GM21717 (cell line): ENCODE measurements at regions not wholly inside any gene's neighbourhood (a gene's known extent, or its start where the extent isn't known, plus 50 kb on each side); places are given as distances from the start of the nearest gene placed in this dataset.
"Not testable (repeated sequence)": the region's sequence is repeated elsewhere in the genome, so short reads cannot be mapped to it uniquely, and the experiment has no call there.

Experiments
- ATAC-seq: cut with Tn5 transposase; IDR thresholded peaks from one replicate; pipeline ENCODE4 v1.9.1; 2021; ENCODE audit warnings: mild to moderate bottlenecking, moderate library complexity; ENCODE audit not compliant: unreplicated experiment

DNA sequence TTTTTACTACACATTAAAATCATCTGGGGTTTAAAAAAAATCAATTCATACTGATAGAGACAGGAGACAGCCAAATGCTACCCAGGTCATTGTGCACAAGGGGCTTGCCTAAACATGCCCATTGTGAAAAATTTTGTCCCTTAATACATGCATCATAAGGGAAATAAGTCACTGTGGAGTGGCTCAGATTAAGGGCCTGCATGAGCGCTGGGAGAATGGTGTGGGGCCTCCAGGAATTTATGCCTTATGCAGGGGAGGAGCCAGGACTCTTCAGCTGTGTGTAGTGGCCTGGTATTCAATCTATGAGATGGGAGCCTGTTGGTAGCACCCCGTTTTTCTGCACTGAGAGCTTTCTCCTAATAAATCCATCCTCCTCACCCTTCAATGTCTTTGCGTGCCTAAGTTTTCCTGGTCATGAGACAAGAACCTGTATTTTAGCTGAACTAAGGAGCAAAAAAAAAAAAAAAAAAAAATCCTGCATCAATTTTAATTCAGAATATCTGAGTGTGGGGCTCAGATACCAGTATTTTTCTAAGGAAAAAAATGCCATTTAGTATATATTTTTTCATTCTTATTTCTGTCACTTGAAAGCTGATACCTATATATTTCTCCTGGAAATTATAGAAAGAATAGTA, 997.6 kb upstream of the ATXN8OS start:
- no peak for ATAC-seq

DNA sequence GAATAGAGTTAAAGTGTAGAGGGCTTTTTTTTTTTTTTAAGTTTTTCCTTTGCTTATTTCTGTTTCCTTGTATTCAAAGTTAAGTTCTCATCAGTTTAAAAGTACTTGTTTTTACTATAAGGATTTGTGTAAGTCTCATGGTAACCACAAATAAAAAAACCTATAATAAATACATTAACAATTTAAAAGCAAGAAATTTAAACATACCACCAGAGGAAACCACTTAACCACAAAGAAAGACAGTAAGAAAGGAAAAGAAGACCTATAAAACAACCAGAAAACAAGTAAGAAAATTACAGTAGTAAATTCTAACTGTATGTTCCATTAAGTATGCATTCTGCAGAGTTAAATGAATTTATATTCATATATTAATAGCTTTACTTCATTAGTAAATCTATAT, 999.1 kb upstream of the ATXN8OS start:
- no peak for ATAC-seq

DNA sequence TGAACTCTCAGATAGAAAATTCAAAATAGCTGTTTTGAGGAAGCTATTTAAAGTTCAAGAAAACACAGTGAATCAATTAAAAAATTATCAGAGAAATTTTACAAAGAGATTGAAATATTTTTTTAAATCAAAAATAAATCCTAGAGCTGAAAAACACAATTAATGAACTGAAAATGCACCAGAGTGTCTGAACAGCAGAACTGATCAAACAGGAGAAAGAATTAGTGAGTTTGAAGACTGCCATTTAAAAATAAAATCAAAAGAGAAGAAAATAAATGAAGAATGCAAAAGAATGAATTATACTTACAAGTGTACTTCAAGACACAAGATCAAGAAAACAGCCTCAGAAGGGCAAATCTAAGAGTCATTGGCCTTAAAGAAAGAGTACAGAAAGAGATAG, 1000.2 kb upstream of the ATXN8OS start:
- no peak for ATAC-seq

DNA sequence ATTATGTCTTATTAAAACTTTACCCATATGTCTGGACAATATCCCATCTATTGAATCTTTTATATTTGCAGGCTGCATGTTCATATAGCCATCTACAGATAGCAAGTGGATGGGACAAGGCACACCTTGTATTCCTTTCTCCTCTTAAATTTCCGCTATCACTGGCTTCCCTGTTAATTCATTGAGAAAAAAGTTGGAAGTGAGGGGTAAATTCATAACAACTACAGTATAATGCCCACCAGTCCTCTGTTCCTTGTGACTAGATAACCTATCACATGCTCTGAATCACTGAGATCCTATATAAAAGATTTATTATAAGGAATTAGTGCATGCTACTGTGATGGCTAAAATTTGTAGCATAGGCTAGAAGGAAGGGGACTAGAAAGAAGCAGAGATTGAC, 1005.8 kb upstream of the ATXN8OS start:
- no peak for ATAC-seq

DNA sequence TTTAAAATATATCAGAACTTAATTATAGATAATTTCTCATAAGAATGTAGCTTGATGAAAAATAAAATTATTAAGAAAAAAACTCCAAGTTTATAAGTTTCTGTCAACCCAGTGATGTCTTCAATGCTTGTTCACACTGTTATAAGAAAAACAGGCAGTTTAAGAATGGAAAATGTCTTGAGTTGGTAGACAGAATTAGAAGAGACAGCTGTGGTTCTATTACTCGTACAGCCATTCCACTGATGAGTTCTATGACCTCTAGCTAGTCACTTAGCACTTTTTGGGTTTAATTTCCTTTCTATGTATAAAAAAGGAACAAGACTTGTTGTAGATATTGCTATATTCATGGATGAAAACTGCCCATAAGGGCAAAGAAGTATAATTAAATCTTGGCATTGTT, 1013.1 kb upstream of the ATXN8OS start:
- ATAC-seq = no peak

DNA sequence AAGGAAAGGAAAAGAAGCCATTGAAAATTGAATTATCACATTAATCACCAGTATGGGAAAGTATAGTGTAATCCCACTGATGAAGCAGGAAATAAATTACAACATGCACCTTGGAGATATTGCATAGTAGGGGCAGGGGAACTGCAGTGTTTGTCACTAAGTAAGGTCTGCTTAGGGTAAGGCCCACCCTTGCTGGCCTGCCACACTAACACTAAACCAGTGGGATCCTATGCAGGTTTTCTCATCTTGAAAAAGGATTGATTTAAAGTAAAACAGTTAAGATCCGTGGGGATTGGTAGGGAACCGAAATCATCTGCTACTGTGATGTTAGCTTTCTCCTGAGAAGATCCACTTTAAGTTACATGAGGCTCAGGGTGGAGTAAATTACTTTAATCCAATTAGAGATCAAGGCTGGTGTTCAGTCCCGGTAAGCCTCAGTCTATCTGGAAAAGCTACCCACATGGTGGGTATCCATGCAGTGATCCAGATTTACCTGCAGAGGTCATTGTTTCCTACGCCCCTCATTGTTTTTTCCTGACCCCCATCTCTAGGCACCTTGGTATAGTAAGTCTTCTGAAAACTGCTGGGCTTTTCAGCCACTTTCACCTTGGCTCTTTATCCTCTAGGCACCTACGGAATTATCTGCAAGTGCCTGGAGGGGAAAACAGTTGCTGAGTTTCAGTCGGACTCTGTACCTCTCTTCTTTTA, 1014.9 kb upstream of the ATXN8OS start:
- no peak for ATAC-seq

DNA sequence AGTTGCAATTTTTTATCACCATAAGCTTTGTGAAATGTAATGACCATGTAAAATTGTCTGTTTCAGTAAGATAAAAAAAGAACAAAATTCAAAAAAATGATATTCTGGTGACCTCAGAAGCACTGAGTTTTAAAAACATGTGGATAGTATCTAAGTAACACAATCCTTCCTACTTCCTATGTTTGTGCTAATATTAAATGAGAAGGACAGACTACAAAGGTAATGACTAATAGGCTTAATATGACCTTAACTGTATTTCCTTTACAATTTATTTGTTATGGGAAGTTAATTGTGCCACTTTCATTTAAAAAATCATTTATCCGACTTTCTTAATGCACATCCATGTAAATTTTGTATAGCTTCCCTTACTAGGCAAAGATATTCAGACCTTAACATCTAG, 1030.4 kb upstream of the ATXN8OS start:
- ATAC-seq = no peak

DNA sequence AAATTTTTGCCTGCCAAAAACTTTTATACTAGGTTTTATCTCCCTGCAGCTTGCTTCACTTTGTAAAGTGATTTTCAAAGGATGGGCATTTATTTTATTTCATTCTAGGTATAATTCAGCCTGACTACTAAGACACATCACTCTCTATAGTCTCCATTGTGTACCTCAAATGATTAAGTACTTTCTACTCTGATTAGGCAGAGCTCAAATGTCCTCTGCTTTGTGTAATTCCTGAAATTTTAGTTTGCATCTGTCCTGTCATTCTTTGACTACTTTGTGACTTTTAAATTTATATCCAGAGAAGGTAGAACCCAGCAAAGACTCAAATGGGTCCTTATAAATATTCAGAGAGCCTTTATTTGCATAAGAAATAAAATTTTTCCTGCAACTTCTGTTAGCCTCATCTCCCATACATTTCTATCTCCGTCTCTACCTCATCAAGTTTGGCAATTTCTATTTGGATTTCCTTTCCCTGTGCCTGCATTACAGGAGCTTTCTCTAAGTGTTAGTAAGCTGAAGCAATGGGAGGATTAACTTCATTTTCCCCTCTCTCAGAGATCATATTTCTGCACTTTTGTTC, 1038.0 kb upstream of the ATXN8OS start:
- ATAC-seq = no peak

DNA sequence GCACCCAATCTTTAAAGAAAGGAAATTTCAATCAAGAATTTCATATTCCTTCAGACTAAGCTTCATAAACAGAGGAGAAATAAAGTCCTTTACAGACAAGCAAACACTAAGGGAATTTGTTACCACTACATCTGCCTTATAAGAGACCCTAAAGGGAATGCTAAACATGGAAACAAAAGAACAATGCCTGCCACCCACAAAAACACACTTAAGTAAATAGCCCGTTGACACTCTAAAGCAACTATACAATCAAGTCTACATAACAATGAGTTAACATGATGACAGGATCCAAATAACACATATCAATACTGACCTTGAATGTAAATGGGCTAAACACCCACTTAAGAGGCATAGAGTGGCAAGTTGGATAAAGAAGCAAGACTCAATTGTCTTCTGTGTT, 1056.9 kb upstream of the ATXN8OS start:
- ATAC-seq = no peak

DNA sequence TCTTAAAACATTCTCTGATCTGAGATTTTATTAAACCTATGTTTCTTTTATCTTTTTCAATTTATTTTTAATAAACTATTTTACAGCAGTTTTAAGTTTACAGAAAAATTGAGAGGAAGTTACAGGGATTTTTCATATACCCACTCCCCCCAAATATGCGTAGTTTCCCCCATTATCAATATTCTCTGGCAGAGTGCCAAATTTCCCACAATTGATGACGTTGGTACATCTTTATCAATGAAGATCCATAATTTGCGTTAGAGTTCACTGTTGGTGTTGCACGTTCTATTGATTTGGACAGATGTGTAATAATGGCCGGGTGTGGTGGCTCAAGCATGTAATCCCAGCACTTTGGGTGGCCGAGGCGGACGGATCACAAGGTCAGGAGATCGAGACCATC, 1063.0 kb upstream of the ATXN8OS start:
- ATAC-seq = no peak

DNA sequence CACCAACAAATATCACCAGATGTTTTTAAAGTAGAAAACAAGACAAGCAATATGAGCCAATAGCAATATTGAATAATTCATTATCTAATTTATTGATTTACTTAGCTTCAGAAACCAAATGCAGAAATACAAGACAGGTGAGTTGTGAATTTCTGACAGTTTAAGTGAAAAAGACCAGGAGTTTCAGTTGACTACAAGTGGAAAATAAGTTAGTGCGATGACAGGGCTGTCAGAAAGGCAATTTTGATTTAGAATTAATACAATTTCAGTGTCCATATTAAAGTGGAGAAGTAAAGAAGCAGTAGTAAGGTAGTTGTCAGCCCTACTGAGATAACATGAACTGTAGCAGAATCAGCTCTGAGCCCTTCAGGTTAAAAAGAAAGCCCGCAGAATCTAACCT, 1066.7 kb upstream of the ATXN8OS start:
- ATAC-seq = no peak

DNA sequence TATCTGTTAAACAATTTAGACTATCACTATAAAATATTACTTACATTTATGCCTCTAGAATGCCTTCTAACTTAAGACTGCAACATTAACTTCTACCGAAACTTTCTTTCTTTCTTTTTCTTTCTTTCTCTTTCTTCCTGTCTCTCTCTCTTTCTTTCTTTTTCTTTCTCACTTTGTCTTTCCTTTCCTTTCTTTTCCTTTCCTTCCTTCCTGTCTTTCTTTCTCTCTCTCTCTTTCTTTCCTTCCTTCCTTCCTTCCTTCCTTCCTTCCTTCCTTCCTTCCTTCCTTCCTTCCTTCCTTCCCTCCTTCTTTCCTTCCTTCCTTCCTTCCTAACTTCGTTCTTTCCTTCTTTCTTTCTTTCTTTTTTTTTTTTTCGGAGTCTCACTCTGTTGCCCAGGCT, 1071.9 kb upstream of the ATXN8OS start:
- no peak for ATAC-seq

DNA sequence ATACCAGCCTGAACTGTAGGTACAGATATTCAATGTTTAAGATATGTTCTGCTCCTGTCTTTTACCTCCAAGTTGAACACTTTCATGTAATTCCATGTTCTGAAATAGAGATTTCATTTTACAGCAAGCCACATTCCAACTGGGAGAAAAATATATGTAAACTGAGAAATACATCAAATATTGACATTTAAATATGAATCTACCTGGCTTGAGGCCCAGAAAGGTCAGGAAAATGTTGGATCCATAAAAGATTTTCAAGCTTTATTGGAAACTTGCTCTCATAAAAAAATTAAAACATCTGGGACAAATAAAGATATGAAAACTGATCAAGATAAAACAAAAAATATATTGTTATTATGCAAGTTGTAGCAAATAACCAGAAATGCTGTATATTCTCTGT, 1078.7 kb upstream of the ATXN8OS start:
- no peak for ATAC-seq

DNA sequence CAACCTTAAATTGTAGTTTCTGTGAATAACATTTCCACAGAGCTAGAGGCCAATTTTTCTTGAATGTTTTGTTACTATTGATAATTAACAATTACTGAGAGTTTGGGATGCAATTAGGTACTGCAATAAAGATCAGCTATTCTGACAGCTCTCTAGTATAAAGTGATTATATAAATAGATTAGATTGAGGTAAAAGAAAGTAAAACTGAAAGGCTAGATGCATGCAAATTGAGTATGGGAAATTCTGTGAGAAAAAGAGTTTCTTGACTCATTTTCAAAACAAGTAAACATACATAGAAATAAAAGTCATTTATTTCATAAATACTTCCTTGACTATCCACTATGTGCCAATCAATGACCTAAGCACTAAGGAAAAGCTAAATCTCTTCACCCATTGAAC, 1087.5 kb upstream of the ATXN8OS start:
- ATAC-seq = peak; percentile 66

DNA sequence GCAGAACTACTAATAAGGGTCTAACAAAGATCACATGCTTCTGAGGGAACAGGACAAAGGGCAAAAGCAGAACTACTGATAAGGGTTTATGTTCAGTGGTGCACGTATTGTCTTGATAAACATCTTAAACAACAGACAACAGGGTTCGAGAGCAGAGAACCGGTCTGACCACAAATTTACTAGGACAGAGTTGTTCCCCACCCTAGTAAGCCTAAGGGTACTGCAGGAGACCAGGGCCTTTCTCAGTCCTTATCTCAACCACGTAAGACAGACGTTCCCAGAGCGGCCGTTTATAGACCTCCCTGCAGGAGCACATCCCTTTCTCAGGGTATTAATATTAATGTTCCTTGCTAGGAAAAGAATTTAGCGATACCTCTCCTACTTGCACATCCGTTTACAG, 1089.5 kb upstream of the ATXN8OS start:
- not testable (repeated sequence) for ATAC-seq

DNA sequence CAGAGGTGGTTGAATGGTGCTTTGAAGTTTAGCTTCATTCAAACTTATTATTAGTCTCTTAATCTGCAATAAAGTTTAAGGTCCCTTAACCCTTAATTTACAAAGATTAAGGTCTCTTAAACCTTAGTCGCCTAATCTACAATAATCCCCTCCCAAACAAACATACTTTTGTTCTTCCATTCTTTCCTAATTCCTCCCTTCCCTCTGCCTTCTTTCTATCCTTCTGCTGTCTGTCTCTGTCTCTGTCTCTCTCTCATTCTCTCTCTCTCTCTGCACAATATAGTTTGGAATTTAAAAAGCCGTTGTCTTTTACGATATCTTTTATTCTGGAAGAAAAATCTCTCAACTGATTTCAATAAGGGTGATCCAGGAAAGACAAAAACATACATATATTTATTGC, 1096.8 kb upstream of the ATXN8OS start:
- no peak for ATAC-seq

DNA sequence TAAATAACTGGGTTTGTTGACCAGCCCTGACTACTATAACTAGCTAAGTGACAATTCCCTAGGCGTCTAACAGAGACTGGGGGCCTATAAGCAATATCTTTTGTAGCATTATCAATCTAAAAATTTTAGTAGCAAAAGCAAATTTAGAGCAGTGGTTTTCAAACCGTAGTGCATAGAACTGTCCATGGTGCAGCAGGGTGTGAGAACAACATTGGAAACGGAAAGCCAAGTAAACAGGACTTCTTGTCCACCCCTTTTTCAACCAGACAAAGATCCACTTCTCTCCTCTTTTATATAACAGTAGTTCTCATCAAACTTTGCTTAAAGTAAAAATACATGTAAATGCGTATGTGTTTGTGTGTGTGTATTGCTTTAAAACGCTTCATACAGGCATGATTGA, 1099.1 kb upstream of the ATXN8OS start:
- no peak for ATAC-seq

DNA sequence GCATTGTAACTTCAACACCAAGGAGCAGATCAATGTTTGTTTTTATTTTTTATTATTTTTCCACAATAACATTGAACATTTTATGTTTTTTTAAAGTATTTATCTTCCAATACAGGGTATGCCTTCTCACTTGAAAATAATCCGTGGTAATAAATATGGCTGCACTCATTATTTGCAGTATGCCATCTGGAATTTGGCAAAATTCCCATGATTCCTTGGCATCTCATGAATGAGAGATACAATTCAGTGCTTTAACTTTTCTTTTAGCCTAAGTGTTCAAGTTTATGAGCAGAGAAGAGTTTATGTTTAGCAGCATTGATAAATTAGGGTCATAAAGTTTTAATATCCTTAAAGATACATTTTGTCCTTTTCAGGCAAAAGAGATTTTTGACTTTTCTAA, 1109.6 kb upstream of the ATXN8OS start:
- ATAC-seq = no peak

DNA sequence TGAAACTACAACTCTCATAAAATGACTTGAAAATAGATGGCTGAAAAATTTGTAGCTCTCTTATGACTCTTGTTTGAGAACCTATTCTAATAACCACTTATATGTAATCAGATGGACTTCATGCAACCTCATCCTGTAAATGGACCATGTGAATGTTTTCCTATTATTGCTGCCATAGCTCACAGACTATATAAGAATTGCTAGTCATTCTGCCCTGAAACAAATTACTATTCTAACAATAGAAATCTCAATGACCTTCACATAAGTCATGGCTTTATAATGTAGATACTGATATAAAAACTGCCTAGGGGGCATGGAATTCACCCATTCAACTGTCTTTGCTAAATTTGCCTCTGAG, 1111.0 kb upstream of the ATXN8OS start:
- no peak for ATAC-seq

DNA sequence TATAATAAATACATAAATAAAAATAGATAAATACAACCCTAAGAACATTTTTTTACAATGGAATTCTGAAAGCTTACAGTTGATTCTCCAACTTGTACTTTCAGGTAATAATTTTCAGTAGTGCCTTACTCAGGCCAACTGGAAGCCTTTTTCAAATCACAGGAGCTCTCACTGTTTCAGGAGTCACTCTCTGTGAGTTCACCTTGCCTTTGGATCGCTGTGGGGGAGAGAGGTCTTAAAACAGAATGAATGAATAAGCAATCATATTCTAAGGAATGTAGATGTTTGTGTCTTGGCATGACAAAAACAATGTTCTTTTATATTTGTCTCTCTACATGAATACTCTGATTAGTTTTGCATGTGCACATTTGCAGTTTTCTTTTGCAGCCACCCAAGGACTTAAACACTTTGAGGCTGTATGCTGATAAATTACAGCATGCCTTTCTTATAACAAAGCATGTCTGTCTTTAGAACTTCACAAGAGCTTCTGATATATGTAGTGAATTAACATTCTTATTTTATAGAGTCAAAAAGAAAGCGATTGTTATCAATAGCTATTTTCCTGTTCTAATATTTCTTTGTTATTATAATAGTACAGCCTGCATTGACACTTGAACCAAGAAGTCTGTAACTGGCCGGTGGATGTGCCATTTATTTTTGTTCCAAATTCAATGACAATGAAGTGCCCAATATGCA, 1111.5 kb upstream of the ATXN8OS start:
- no peak for ATAC-seq

DNA sequence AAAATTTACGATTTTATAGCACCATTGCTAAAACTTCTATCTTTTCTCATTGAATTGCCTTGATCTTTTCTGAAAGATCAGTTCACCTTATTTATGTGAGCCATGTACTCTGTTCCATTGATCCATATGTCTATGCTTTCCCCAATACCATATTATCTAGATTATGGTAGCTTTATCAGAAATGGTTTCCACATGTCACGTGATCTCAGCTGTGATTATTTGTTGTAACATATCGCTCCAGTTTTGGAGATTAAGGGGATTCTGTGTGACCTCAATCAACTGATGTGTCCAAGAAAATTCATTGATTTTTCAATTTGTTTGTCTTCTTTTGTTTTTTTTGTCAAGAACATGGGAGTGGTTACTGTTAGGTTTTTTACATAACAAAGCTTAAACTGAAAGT, 1114.5 kb upstream of the ATXN8OS start:
- no peak for ATAC-seq

DNA sequence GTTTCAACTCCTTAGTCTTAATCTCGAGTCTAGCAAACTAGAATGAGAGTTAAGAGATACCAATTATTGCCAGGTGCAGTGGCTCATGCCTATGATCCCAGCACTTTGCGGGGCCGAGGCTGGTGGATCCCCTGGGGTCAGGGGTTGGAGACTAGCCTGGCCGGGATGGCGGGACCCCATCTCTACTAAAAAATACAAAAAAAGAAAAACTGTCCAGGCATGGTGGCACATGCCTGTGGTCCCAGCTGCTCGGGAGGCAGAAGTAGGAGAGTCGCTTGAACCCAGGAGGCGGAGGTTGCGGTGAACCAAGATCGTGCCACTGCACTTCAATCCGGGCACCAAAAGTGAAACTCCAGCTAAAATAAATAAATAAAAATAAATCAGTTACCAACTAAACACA, 1119.5 kb upstream of the ATXN8OS start:
- no peak for ATAC-seq
